NCI-H1092 treated with DMSO at 0.1 percent for 48 hours (cell line): ENCODE measurements at regions not wholly inside any gene's neighbourhood (a gene's known extent, or its start where the extent isn't known, plus 50 kb on each side); places are given as distances from the start of the nearest gene placed in this dataset.
A peak's percentile ranks its signal among the peaks of the same experiment; 100 is the strongest.
"Not testable (repeated sequence)": the region's sequence is repeated elsewhere in the genome, so short reads cannot be mapped to it uniquely, and the experiment has no call there.

Source experiments
- DNase-seq: peaks from one replicate; lab custom pipeline; 2025; lab: John Stamatoyannopoulos, UW

GRCh38 chr2:205865056-205865455 lies 182.8 kb downstream of the NRP2 start:
- no peak for DNase-seq

GRCh38 chr2:205864491-205864890 lies 182.2 kb downstream of the NRP2 start:
- no peak for DNase-seq

GRCh38 chr2:205862761-205863160 lies 180.5 kb downstream of the NRP2 start:
- not testable (repeated sequence) for DNase-seq

GRCh38 chr2:205860885-205861284 lies 178.6 kb downstream of the NRP2 start:
- no peak for DNase-seq

- DNase-seq: no peak
Observed at GRCh38 chr2:205860181-205860580, 177.9 kb downstream of the NRP2 start.

- DNase-seq: no peak
Observed at GRCh38 chr2:205858881-205859441, 176.7 kb downstream of the NRP2 start.

- no peak for DNase-seq
Observed at GRCh38 chr2:205858275-205858674, 176.0 kb downstream of the NRP2 start.

GRCh38 chr2:205857520-205858237 lies 175.4 kb downstream of the NRP2 start:
- DNase-seq: no peak

- peak; percentile 51 for DNase-seq
Observed at GRCh38 chr2:205852457-205852856, 170.2 kb downstream of the NRP2 start.

- DNase-seq: no peak
Observed at GRCh38 chr2:205850611-205851010, 168.3 kb downstream of the NRP2 start.

- no peak for DNase-seq
Observed at GRCh38 chr2:205850132-205850531, 167.8 kb downstream of the NRP2 start.

- DNase-seq: no peak
Observed at GRCh38 chr2:205849136-205849535, 166.8 kb downstream of the NRP2 start.

GRCh38 chr2:205848601-205849000 lies 166.3 kb downstream of the NRP2 start:
- DNase-seq: no peak
